HEK293T (cell line): ENCODE measurements at regions not wholly inside any gene's neighbourhood (a gene's known extent, or its start where the extent isn't known, plus 50 kb on each side); places are given as distances from the start of the nearest gene placed in this dataset.

Source experiments
- CTCF ChIA-PET: fragments of 350-600 bp; formaldehyde crosslinking; extraction: SDS; loops from one replicate; lab custom pipeline; 2021; ENCODE audit warnings: antibody characterized with exemption, inconsistent platforms; lab: Yijun Ruan, JAX
- POLR2A ChIA-PET: fragments of 350-600 bp; formaldehyde crosslinking; extraction: SDS; loops from one replicate; lab custom pipeline; 2020; ENCODE audit warnings: antibody characterized with exemption, inconsistent platforms; lab: Yijun Ruan, JAX
- DNase-seq: peaks from one replicate; pipeline ENCODE4 v3.0.0; 2012; ENCODE audit warnings: mixed read lengths; ENCODE audit errors: extremely low spot score
- ARNT ChIP-seq: fragments of 450-650 bp; IDR thresholded peaks from 2 replicates; pipeline ENCODE4 v1.6.1; 2017; ENCODE audit warnings: mild to moderate bottlenecking
- BHLHE40 ChIP-seq: fragments of 450-650 bp; IDR thresholded peaks from 2 replicates; pipeline ENCODE4 v1.6.1; 2016; ENCODE audit warnings: mild to moderate bottlenecking, moderate library complexity, borderline replicate concordance
- CTBP1 ChIP-seq: fragments of 450-650 bp; IDR thresholded peaks from 2 replicates; pipeline ENCODE4 v1.6.1; 2016; ENCODE audit warnings: borderline replicate concordance
- ELF4 ChIP-seq: fragments of 450-650 bp; IDR thresholded peaks from 2 replicates; pipeline ENCODE4 v1.6.1; 2017; ENCODE audit warnings: antibody characterized with exemption
- FOXA1 ChIP-seq: fragments of 450-650 bp; IDR thresholded peaks from 2 replicates; pipeline ENCODE4 v1.6.1; 2016; ENCODE audit warnings: mild to moderate bottlenecking
- FOXK2 ChIP-seq: fragments of 450-650 bp; IDR thresholded peaks from 2 replicates; pipeline ENCODE4 v1.6.1; 2016; ENCODE audit warnings: mild to moderate bottlenecking
- FOXM1 ChIP-seq: fragments of 450-650 bp; IDR thresholded peaks from 2 replicates; pipeline ENCODE4 v1.6.1; 2017; ENCODE audit warnings: mild to moderate bottlenecking, borderline replicate concordance
- HDGF ChIP-seq: fragments of 450-650 bp; IDR thresholded peaks from 2 replicates; pipeline ENCODE4 v1.6.1; 2017; ENCODE audit warnings: antibody characterized with exemption, borderline replicate concordance
- L3MBTL2 ChIP-seq: fragments of 450-650 bp; conservative IDR thresholded peaks from 2 replicates; pipeline ENCODE4 v1.6.1; 2016; ENCODE audit warnings: mild to moderate bottlenecking
- LEF1 ChIP-seq: fragments of 450-650 bp; IDR thresholded peaks from 2 replicates; pipeline ENCODE4 v1.6.1; 2017; ENCODE audit warnings: mild to moderate bottlenecking, borderline replicate concordance
- NFRKB ChIP-seq: fragments of 450-650 bp; IDR thresholded peaks from 2 replicates; pipeline ENCODE4 v1.6.1; 2016; ENCODE audit warnings: mild to moderate bottlenecking, moderate library complexity
- SP1 ChIP-seq: fragments of 450-650 bp; IDR thresholded peaks from 2 replicates; pipeline ENCODE4 v1.6.1; 2017
- SUZ12 ChIP-seq: fragments of 450-650 bp; IDR thresholded peaks from 2 replicates; pipeline ENCODE4 v1.6.1; 2016; ENCODE audit warnings: mild to moderate bottlenecking
- TARDBP ChIP-seq: fragments of 450-650 bp; IDR thresholded peaks from 2 replicates; pipeline ENCODE4 v1.6.1; 2016
- ZNF384 ChIP-seq: fragments of 450-650 bp; IDR thresholded peaks from 2 replicates; pipeline ENCODE4 v1.6.1; 2016
- TF ChIP-seq, protein P1 (sequence below): fragments of 450-650 bp; IDR thresholded peaks from 2 replicates; pipeline ENCODE4 v1.6.1; 2016

- TF ChIP-seq, protein P1, sequence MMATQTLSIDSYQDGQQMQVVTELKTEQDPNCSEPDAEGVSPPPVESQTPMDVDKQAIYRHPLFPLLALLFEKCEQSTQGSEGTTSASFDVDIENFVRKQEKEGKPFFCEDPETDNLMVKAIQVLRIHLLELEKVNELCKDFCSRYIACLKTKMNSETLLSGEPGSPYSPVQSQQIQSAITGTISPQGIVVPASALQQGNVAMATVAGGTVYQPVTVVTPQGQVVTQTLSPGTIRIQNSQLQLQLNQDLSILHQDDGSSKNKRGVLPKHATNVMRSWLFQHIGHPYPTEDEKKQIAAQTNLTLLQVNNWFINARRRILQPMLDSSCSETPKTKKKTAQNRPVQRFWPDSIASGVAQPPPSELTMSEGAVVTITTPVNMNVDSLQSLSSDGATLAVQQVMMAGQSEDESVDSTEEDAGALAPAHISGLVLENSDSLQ = no peak
- TF ChIP-seq SP1 = no peak
- TF ChIP-seq LEF1 = no peak
- TF ChIP-seq TARDBP = no peak
- TF ChIP-seq BHLHE40 = no peak
- TF ChIP-seq NFRKB = no peak
- TF ChIP-seq FOXA1 = no peak
- POLR2A ChIA-PET = no interaction called here
- CTCF ChIA-PET = no interaction called here
- no peak for DNase-seq
Measured at GRCh38 chr11:24108609-24109008, 388.2 kb upstream of the LUZP2 start.

GRCh38 chr11:24122291-24122690 lies 374.6 kb upstream of the LUZP2 start:
- no peak for DNase-seq
- TF ChIP-seq LEF1 (no peak), FOXK2 (no peak), ARNT (no peak), ZNF384 (no peak), CTBP1 (no peak), ELF4 (no peak)
- ChIA-PET CTCF (no interaction called here), POLR2A (no interaction called here)

GRCh38 chr11:24124876-24125275 lies 372.0 kb upstream of the LUZP2 start:
- DNase-seq = no peak
- POLR2A ChIA-PET = no interaction called here
- CTCF ChIA-PET = no interaction called here
- no peak for TF ChIP-seq ELF4
- TF ChIP-seq FOXK2 = no peak
- no peak for TF ChIP-seq SP1
- no peak for TF ChIP-seq SUZ12

- POLR2A ChIA-PET = no interaction called here
- DNase-seq = no peak
- TF ChIP-seq L3MBTL2 = no peak
- TF ChIP-seq HDGF = no peak
- TF ChIP-seq TARDBP = no peak
- TF ChIP-seq NFRKB = no peak
- TF ChIP-seq FOXA1 = no peak
- TF ChIP-seq FOXK2 = no peak
- TF ChIP-seq BHLHE40 = no peak
- no peak for TF ChIP-seq FOXM1
- TF ChIP-seq ZNF384 = no peak
- no peak for TF ChIP-seq LEF1
- TF ChIP-seq SUZ12 = no peak
- TF ChIP-seq SP1 = no peak
- TF ChIP-seq ARNT = no peak
- TF ChIP-seq ELF4 = no peak
- no peak for TF ChIP-seq CTBP1
- CTCF ChIA-PET = no interaction called here
Measured at GRCh38 chr11:24131698-24132097, 365.2 kb upstream of the LUZP2 start.

DNA sequence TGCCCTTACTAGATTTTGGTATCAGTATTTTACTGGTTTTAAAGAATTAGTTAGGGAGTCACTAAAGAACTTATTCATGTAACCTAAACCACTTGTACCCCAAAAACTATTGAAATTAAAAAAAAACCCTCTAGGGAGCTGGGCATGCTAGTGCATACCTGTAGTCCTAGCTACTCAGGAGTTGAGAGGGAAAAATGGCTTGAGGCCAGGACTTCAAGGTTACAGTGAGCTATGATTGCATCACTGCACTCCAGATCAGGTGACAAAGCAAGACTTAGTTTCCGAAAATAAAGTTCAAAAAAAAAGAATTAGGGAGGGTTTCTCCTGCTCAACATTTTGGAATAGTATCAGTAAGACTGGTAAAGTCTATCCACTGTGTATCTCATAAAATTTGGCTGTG lies 364.4 kb upstream of the LUZP2 start:
- POLR2A ChIA-PET = no interaction called here
- TF ChIP-seq SUZ12 (no peak), ARNT (no peak), ZNF384 (no peak), BHLHE40 (no peak), HDGF (no peak), SP1 (no peak), NFRKB (no peak), FOXK2 (no peak)
- no peak for DNase-seq
- CTCF ChIA-PET = no interaction called here

DNA sequence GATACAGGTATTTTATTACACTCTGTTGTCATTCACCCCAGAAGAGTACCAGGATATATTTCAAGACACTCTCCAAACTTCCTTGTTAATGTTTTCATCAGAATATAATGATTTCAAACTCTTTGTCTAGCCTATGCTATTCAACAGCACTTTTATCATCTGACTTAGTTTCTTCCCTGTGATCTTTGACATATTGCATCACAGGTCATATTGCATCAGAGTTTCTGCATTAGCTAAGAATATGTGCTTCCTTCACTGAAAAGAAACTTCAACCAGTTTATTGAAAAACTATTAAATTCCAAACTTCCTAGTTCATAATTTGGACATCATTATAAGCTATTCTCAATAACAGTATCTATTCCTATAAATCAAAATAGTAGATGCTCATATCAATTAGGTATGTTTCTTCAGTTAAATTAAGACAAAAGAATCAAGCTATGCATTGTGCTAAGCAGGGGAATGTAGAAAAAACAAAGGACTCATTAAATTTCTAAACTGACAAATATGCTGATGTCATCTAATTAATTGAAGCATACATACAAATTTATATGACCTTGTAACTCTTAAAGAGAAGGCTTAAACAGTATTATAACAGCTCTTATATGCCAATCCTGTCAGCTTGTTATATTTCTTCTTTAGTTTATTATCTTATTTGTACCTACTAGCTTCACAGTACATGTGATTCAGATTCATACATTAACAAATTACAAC lies 361.8 kb upstream of the LUZP2 start:
- DNase-seq = no peak
- no peak for TF ChIP-seq HDGF
- no peak for TF ChIP-seq SUZ12
- TF ChIP-seq L3MBTL2 = no peak
- TF ChIP-seq FOXA1 = no peak
- TF ChIP-seq LEF1 = no peak
- TF ChIP-seq CTBP1 = no peak
- no peak for TF ChIP-seq NFRKB
- TF ChIP-seq FOXM1 = no peak
- TF ChIP-seq, protein P1 = no peak
- no peak for TF ChIP-seq TARDBP
- TF ChIP-seq BHLHE40 = no peak
- no peak for TF ChIP-seq ARNT
- no peak for TF ChIP-seq SP1
- no peak for TF ChIP-seq ELF4
- TF ChIP-seq FOXK2 = no peak
- no peak for TF ChIP-seq ZNF384
- ChIA-PET CTCF (interaction anchor here (0.6 kb wide), 1 partner anchor 212 kb away, joined by 3 read pairs; no protein-coding TSS in a partner anchor), POLR2A (no interaction called here)

DNA sequence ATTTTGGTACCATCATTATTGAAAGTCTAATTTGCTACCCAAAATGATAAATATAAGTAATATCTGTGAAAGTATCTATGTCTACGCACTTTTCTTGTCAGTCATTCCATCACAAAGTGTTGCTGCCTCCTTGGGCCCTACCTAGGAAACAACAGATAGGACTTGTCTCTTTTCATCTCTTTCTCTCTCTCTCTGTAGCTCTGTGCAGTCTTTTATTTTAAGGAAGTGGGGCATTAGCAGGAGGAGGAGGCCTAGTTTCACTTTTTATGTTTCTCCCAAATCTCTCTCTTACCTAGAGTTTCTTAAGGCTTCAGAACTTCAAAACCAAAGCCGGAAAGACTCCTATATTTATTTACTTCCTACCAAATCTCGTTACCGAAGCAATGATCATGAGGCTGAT lies 354.8 kb upstream of the LUZP2 start:
- ChIA-PET POLR2A (no interaction called here), CTCF (no interaction called here)

More for the DNA sequence above, 354.8 kb upstream of the LUZP2 start:
- no peak for DNase-seq
- TF ChIP-seq FOXM1 (no peak), ELF4 (no peak), ZNF384 (no peak), ARNT (no peak), L3MBTL2 (no peak), CTBP1 (no peak), BHLHE40 (no peak), HDGF (no peak), NFRKB (no peak), FOXK2 (no peak), FOXA1 (no peak), LEF1 (no peak), SUZ12 (no peak), SP1 (no peak), TARDBP (no peak)
- TF ChIP-seq, protein P1 = no peak
